Karpas-422 (cell line): ENCODE measurements at regions not wholly inside any gene's neighbourhood (a gene's known extent, or its start where the extent isn't known, plus 50 kb on each side); places are given as distances from the start of the nearest gene placed in this dataset.

ENCODE experiments used
- DNase-seq: peaks from one replicate; pipeline ENCODE4 v3.0.0-alpha.2; 2015
- H2AFZ ChIP-seq: fragments of 200-600 bp; sonication (generic); 2 replicates; pipeline ENCODE4 v1.6.1; 2014; ENCODE audit warnings: antibody characterized with exemption, low read length, mixed read lengths
- H3K27ac ChIP-seq: fragments of 200-600 bp; sonication (generic); 2 replicates; pipeline ENCODE4 v1.5.1; 2014; ENCODE audit warnings: mild to moderate bottlenecking, low read length, moderate library complexity
- H3K27me3 ChIP-seq: fragments of 200-600 bp; sonication (generic); 2 replicates; pipeline ENCODE4 v1.6.1; 2014; ENCODE audit warnings: low read length, mixed read lengths
- H3K36me3 ChIP-seq: fragments of 200-600 bp; sonication (generic); 2 replicates; pipeline ENCODE4 v1.6.1; 2014; ENCODE audit warnings: low read length, mixed read lengths; ENCODE audit not compliant: insufficient read depth
- H3K4me1 ChIP-seq: fragments of 200-600 bp; sonication (generic); 2 replicates; pipeline ENCODE4 v1.6.1; 2014; ENCODE audit warnings: mild to moderate bottlenecking, low read length, mixed read lengths
- H3K4me2 ChIP-seq: fragments of 200-600 bp; sonication (generic); 2 replicates; pipeline ENCODE4 v1.6.1; 2014; ENCODE audit warnings: low read length, low read depth, mild to moderate bottlenecking; ENCODE audit not compliant: poor library complexity, severe bottlenecking
- H3K4me3 ChIP-seq: fragments of 200-600 bp; sonication (generic); 2 replicates; pipeline ENCODE4 v1.5.1; 2014; ENCODE audit warnings: mild to moderate bottlenecking, antibody characterized with exemption, low read length, mixed read lengths
- H3K79me2 ChIP-seq: fragments of 200-600 bp; sonication (generic); 2 replicates; pipeline ENCODE4 v1.6.1; 2014; ENCODE audit warnings: mild to moderate bottlenecking, low read length, mixed read lengths
- H3K9ac ChIP-seq: fragments of 200-600 bp; sonication (generic); 2 replicates; pipeline ENCODE4 v1.6.0; 2014; ENCODE audit warnings: low read length
- H3K9me2 ChIP-seq: fragments of 200-600 bp; sonication (generic), shearing (Covaris generic); replicated peaks from 2 replicates; pipeline ENCODE4 v1.6.0; 2014; ENCODE audit warnings: mild to moderate bottlenecking, low read length, moderate library complexity; ENCODE audit not compliant: insufficient read depth
- H3K9me3 ChIP-seq: fragments of 300-700, 200-600 bp; sonication (generic); 2 replicates; pipeline ENCODE4 v1.6.1; 2014; ENCODE audit warnings: low read length, mixed read lengths
- H4K20me1 ChIP-seq: fragments of 200-600 bp; sonication (generic); 2 replicates; pipeline ENCODE4 v1.6.1; 2014; ENCODE audit warnings: mild to moderate bottlenecking, antibody characterized with exemption, low read length, low read depth; ENCODE audit not compliant: insufficient read depth

DNA sequence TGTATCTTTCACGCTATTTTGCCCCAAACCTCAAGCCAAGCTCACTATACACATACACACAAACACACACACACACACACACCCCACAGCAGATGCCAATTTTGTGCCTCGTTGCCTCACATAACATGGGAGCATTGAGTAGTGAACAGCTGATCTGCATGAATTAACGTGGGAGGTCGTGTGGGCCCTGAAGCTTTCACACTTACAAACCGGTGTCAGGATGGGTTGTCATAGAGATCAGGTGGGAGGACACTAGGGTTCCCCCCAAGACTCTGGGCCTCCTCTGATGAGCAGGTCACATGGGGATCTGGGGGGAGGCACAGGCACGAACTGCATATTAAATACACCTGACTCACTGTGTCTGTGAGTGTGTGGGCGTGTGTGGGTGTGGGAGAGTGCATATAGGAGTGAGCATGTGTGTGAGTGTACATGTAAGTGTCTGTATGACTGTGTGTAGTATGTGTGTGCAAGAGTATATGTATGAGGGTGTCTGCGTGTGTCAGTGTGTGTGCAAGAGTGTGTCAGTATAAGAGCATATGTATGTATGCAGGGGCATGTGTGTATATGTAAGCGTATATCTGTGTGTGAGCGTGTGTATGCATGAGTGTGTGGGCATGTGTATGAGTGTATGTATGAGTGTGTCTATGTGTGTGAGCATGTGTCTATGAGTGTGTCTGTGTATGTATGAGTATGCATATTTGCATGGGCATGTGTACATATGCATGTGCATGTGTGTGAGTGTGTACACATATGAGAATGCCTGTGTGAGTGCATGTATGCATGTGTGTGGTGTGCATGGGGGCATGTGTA, 370.4 kb downstream of the PREX1 start:
- no peaks in the 10 kb centered on the region for H3K9me3 ChIP-seq
- DNase-seq, result no peak
- no peaks in the 10 kb centered on the region for H3K36me3 ChIP-seq
- no peak overlapping the region for H3K4me3 ChIP-seq
- H2AFZ ChIP-seq, result no peak overlapping the region
- H3K9ac ChIP-seq, result no peak overlapping the region
- no peaks in the 10 kb centered on the region for H3K79me2 ChIP-seq
- H4K20me1 ChIP-seq, result no peaks in the 10 kb centered on the region
- no peak overlapping the region for H3K4me2 ChIP-seq
- no peak overlapping the region for H3K27ac ChIP-seq
- no peaks in the 10 kb centered on the region for H3K27me3 ChIP-seq
- H3K4me1 ChIP-seq, result peaks cover 11% of the 10 kb centered on the region
- H3K9me2 ChIP-seq, result no peaks in the 10 kb centered on the region

DNA sequence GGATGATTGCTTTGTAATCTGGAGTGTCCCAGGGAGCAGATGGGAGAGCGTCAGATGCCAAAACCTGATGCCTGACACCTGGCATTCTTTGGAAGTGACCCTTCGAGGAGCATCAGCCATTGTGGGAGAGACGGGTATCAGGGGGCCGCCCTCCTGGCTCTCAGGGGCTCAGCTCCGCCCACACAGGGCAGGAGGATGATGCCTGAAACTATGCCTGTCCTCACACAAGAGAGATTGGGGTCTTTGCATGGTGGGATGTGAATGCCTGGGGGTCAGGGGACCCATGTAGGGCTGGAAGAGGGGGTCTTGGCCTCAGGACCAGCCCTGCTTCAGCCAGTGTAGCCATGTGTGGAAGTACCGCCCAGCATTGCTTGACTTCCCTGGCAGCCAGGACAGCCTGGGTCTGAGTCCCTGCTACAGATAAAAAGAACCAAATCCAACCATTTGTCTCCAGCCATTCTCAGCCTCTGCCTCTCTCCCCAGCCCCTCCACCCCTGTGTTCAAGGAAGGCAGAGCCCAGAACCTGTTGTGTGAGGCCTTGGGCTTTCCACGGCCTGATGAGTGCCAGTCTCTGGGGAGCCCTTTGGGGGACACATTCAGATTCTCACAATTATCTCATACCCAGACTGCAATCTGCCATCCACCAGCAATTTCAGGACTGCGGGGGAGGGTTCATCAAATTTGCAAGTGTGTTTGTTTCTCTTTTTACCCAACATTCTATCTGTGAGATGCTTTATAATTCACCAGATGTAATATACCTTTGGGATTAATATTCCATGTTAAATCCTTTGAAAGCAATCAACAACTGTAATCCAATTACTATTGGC, 371.2 kb downstream of the PREX1 start:
- Histone ChIP-seq H2AFZ (no peak overlapping the region), H3K4me1 (peaks cover 11% of the 10 kb centered on the region), H3K4me2 (no peak overlapping the region), H3K9ac (no peak overlapping the region), H4K20me1 (no peaks in the 10 kb centered on the region), H3K9me3 (no peaks in the 10 kb centered on the region), H3K9me2 (no peaks in the 10 kb centered on the region), H3K79me2 (no peaks in the 10 kb centered on the region), H3K27me3 (no peaks in the 10 kb centered on the region), H3K36me3 (no peaks in the 10 kb centered on the region), H3K27ac (no peak overlapping the region), H3K4me3 (no peak overlapping the region)
- DNase-seq, result no peak

DNA sequence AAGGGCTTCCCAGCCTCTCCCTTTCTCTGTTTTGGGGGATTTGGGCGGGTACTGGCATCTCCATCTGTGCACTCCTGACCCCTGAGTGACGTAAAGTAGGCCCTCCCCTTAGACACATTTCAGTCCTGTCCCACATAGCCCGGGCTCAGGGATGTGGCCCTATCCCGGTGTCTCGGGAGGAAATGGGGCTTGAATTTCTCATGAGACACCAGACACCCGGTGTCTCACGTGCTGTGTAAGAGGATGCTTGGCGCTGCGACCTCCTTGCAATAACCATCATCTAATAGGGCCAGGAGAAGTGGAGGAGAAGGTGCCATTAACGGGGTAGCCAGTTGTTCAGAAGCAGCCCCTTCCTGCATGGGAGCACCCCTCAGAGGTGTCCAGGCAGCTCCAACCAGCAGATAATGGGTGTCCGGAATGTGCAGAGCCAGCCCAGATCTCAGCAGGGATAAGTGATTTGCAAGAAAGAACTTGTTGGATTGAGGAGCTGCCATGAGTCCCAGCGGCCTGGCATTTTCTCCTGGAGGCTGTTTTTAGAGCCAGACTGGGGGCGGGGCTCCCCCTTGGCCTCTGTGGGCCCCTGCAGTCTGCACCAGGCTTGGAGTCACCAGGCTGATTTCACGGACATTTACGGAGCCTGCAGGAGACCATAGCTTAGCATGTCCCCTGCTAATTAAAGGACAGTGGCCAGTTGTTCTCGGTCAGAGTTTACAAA, 372.0 kb downstream of the PREX1 start:
- no peak overlapping the region for H3K4me3 ChIP-seq
- H3K27ac ChIP-seq, result no peak overlapping the region
- no peaks in the 10 kb centered on the region for H3K9me2 ChIP-seq
- H3K9me3 ChIP-seq, result no peaks in the 10 kb centered on the region
- no peak overlapping the region for H3K4me2 ChIP-seq
- H3K27me3 ChIP-seq, result no peaks in the 10 kb centered on the region
- H3K4me1 ChIP-seq, result peaks cover 6% of the 10 kb centered on the region
- H4K20me1 ChIP-seq, result no peaks in the 10 kb centered on the region
- no peak overlapping the region for H2AFZ ChIP-seq
- DNase-seq, result no peak
- H3K79me2 ChIP-seq, result no peaks in the 10 kb centered on the region
- no peaks in the 10 kb centered on the region for H3K36me3 ChIP-seq
- H3K9ac ChIP-seq, result no peak overlapping the region

DNA sequence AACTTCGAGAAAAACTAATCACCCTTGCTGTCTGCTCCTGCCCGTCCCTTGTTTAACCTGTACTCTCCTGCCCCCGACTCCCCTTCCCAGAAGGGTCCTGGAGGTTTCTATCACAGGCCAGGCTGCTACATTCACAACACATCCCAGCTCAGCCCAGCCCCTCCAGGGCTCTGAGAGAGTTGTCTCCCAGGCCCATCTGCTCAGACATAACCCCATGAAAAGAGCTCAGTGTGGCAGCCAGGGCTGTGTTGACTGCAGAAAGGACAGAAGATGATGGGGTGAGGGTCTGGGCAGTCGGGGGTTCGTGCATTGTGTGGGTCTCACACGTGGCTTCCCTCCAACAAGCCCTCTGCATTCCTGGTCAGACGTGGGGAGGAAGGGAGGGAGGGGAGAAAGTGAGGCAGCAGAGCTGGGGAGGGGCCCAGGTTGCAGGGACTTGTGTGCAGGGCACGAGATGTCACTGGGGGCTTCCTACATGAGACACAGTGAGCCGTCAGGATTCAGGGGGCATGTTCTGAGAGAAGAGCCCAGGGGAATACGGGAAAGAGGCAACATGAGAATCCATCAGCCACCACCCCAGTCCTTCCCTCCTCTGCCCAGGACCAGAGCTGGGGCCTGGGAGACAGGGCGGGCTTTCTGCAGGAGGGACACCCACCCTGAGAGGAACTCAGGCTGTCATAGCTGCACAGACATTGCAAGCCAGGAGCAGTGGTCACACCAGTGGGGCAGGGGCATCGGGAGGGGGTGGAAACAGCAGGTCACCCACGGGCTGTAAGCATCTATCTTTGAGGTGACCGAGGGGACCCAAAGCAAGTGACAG, 372.9 kb downstream of the PREX1 start:
- no peaks in the 10 kb centered on the region for H3K9me2 ChIP-seq
- no peak overlapping the region for H2AFZ ChIP-seq
- H3K9me3 ChIP-seq, result no peaks in the 10 kb centered on the region
- no peaks in the 10 kb centered on the region for H3K79me2 ChIP-seq
- H3K9ac ChIP-seq, result no peak overlapping the region
- H3K4me2 ChIP-seq, result no peak overlapping the region
- no peaks in the 10 kb centered on the region for H3K27me3 ChIP-seq
- H3K27ac ChIP-seq, result no peak overlapping the region
- no peaks in the 10 kb centered on the region for H3K36me3 ChIP-seq
- H4K20me1 ChIP-seq, result no peaks in the 10 kb centered on the region
- DNase-seq, result no peak
- no peaks in the 10 kb centered on the region for H3K4me1 ChIP-seq
- H3K4me3 ChIP-seq, result no peak overlapping the region

DNA sequence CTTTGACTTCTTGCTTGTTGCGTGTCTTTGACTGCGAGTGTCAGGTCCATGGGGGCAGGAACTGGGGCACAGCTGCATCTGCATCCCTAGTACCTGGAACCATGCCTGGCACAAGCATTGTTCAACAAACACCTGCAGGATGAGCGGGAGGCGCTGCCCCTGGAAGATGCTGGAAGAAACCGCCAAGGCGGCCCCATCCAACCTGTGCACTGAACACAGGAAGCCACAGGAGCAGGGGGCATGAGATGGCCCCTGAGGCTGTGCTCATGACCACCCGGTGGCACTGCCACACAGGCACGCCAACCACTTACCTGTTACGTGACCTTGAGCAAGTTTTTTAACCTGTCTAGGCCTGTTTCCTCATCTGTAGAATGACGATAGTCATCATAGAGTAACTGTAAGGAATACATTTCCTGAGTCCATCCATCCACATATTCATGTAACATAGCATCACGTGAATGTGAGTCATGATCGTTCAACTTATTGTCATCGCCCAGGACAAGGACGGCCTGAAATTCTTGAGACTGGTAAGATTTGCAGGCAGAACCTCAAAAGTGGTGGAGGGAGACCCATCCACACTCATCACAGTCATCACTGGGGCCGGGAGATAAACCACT, 374.2 kb downstream of the PREX1 start:
- H4K20me1 ChIP-seq, result no peaks in the 10 kb centered on the region
- H3K4me3 ChIP-seq, result no peak overlapping the region
- H3K79me2 ChIP-seq, result no peaks in the 10 kb centered on the region
- DNase-seq, result no peak
- no peak overlapping the region for H3K27ac ChIP-seq
- H2AFZ ChIP-seq, result no peak overlapping the region
- no peaks in the 10 kb centered on the region for H3K36me3 ChIP-seq
- no peaks in the 10 kb centered on the region for H3K27me3 ChIP-seq
- H3K4me2 ChIP-seq, result no peak overlapping the region
- no peaks in the 10 kb centered on the region for H3K4me1 ChIP-seq
- H3K9me3 ChIP-seq, result no peaks in the 10 kb centered on the region
- H3K9ac ChIP-seq, result no peak overlapping the region
- no peaks in the 10 kb centered on the region for H3K9me2 ChIP-seq

DNA sequence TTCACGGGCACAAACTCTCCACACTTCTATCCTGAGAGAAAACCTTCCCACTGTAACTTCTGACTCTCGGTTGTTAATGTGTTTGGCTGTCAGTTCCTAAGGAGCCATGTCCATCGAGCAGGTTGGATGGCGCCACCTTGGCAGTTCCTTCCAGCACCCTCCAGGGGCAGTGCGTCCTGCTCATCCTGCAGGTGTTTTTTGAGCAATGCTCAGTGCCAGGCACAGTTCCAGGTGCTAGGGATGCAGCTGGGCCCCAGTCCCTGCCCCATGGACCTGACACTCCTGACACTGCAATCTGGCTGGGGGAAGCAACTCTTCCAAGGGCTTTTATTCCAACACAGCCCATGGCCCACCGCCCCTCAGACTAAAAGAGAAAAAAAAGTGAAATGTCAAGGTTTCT, 376.4 kb downstream of the PREX1 start:
- H3K27me3 ChIP-seq, result no peaks in the 10 kb centered on the region
- no peaks in the 10 kb centered on the region for H3K79me2 ChIP-seq
- H4K20me1 ChIP-seq, result no peaks in the 10 kb centered on the region
- no peaks in the 10 kb centered on the region for H3K9me2 ChIP-seq
- H3K36me3 ChIP-seq, result no peaks in the 10 kb centered on the region
- H3K27ac ChIP-seq, result no peak overlapping the region
- DNase-seq, result peak; percentile 38
- H3K4me1 ChIP-seq, result no peaks in the 10 kb centered on the region
- no peak overlapping the region for H2AFZ ChIP-seq
- H3K9ac ChIP-seq, result no peak overlapping the region
- no peak overlapping the region for H3K4me2 ChIP-seq
- no peaks in the 10 kb centered on the region for H3K9me3 ChIP-seq
- H3K4me3 ChIP-seq, result no peak overlapping the region

DNA sequence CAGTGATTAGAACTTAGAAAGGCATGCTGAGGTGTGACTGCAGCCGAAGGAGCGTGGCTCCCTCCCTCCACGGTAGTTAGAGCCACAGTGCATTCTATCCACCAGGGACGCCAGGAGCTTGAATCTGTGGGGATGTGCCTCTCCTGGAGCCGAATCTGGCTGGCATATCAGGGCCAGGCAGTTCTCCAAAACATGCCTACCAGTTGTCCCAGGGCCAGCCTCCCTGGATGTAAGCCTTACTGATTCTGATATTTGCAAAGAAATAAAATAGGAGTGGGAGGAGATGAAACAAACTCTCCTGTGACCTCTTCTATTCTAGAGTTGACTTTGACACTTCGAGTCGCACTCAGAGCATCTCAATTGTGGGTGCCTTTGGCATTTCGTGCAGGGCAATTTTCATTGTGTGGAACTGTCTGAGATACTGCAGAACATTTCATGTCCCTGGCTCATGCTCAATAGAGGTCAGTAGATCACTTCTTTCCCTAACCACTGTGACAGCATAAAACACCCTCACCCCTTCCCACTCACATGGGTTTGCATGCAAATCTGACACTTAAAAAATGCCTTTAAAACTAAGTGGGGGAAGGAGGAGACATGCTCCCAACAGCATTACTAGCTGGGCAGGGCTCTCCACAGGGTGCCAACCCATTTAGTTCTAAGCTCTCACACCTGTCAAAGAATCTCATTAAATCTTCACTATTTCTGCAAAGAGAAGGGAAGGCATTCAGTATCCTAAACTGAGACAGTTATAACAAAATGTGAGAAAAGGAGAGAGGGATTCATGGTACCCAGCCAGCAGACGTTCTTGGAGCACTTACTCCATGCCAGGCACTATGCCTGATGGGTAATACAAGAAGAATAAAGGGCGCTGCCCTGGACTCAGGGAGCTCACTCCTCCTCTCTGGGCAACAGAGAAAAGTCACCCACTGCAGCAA, 378.9 kb downstream of the PREX1 start:
- H3K79me2 ChIP-seq, result no peaks in the 10 kb centered on the region
- H3K9me2 ChIP-seq, result no peaks in the 10 kb centered on the region
- H3K9me3 ChIP-seq, result no peaks in the 10 kb centered on the region
- no peak overlapping the region for H3K27ac ChIP-seq
- no peaks in the 10 kb centered on the region for H3K36me3 ChIP-seq
- H3K27me3 ChIP-seq, result no peaks in the 10 kb centered on the region
- no peak overlapping the region for H3K4me2 ChIP-seq
- H3K4me3 ChIP-seq, result no peak overlapping the region
- no peak overlapping the region for H3K9ac ChIP-seq
- no peak overlapping the region for H2AFZ ChIP-seq
- DNase-seq, result no peak
- no peaks in the 10 kb centered on the region for H3K4me1 ChIP-seq
- H4K20me1 ChIP-seq, result no peaks in the 10 kb centered on the region
